ENCODE measurements at regions not wholly inside any gene's neighbourhood (a gene's known extent, or its start where the extent isn't known, plus 50 kb on each side); places are given as distances from the start of the nearest gene placed in this dataset.
"Not testable (repeated sequence)": the region's sequence is repeated elsewhere in the genome, so short reads cannot be mapped to it uniquely, and the experiment has no call there.

GRCh38 chr10:5580038-5580428 lies 55.3 kb downstream of the CALML3 start:
- TF ChIP-seq ZFX (IDR thresholded peaks at IDR 0.05; ENCODE audit: borderline replicate concordance); CTCF (IDR thresholded peaks at IDR 0.05): not testable (repeated sequence)

Data from 22Rv1 (cell line).